HG02610 (cell line): ENCODE measurements at regions not wholly inside any gene's neighbourhood (a gene's known extent, or its start where the extent isn't known, plus 50 kb on each side); places are given as distances from the start of the nearest gene placed in this dataset.

Experiments used
- ATAC-seq: cut with Tn5 transposase; IDR thresholded peaks from one replicate; pipeline ENCODE4 v1.9.1; 2021; ENCODE audit warnings: mild to moderate bottlenecking, moderate library complexity; ENCODE audit not compliant: unreplicated experiment

- ATAC-seq = no peak
Measured at GRCh38 chr11:20311444-20311843, 52.1 kb upstream of the HTATIP2 start.

GRCh38 chr11:20310596-20311394 lies 52.7 kb upstream of the HTATIP2 start:
- no peak for ATAC-seq

- no peak for ATAC-seq
Measured at GRCh38 chr11:20310137-20310536, 53.4 kb upstream of the HTATIP2 start.

- ATAC-seq = no peak
Measured at GRCh38 chr11:20309231-20310025, 54.1 kb upstream of the HTATIP2 start.

GRCh38 chr11:20308601-20309000 lies 54.9 kb upstream of the HTATIP2 start:
- ATAC-seq = no peak

GRCh38 chr11:20303391-20303965 lies 60.0 kb upstream of the HTATIP2 start:
- ATAC-seq = no peak

GRCh38 chr11:20293992-20294391 lies 69.5 kb upstream of the HTATIP2 start:
- no peak for ATAC-seq

GRCh38 chr11:20293531-20293930 lies 70.0 kb upstream of the HTATIP2 start:
- ATAC-seq = no peak

- ATAC-seq = no peak
Measured at GRCh38 chr11:20289732-20290131, 73.8 kb upstream of the HTATIP2 start.

- ATAC-seq = no peak
Measured at GRCh38 chr11:20283475-20283874, 80.0 kb upstream of the HTATIP2 start.

GRCh38 chr11:20278727-20279126 lies 84.8 kb upstream of the HTATIP2 start:
- ATAC-seq = no peak

- ATAC-seq = no peak
Measured at GRCh38 chr11:20277014-20277413, 86.5 kb upstream of the HTATIP2 start.

- ATAC-seq = no peak
Measured at GRCh38 chr11:20275987-20276965, 87.2 kb upstream of the HTATIP2 start.

GRCh38 chr11:20274031-20274430 lies 89.5 kb upstream of the HTATIP2 start:
- peak; percentile 51 for ATAC-seq

- no peak for ATAC-seq
Measured at GRCh38 chr11:20261526-20261925, 101.3 kb upstream of the DBX1 start.

GRCh38 chr11:20260307-20260706 lies 100.0 kb upstream of the DBX1 start:
- ATAC-seq = no peak

GRCh38 chr11:20259506-20259905 lies 99.2 kb upstream of the DBX1 start:
- no peak for ATAC-seq

GRCh38 chr11:20258376-20258895 lies 98.2 kb upstream of the DBX1 start:
- no peak for ATAC-seq

GRCh38 chr11:20256925-20257324 lies 96.7 kb upstream of the DBX1 start:
- ATAC-seq = no peak

GRCh38 chr11:20253796-20254195 lies 93.5 kb upstream of the DBX1 start:
- ATAC-seq = no peak
